ENCODE measurements at regions not wholly inside any gene's neighbourhood (a gene's known extent, or its start where the extent isn't known, plus 50 kb on each side); places are given as distances from the start of the nearest gene placed in this dataset.

- TF ChIP-seq CTCF (IDR thresholded peaks at IDR 0.05) (no peak), POLR2A (IDR thresholded peaks at IDR 0.05) (no peak)
Measured at GRCh38 chr10:128727114-128727513, 600.9 kb upstream of the MKI67 start.
